OCI-LY7 (cell line): ENCODE measurements at regions not wholly inside any gene's neighbourhood (a gene's known extent, or its start where the extent isn't known, plus 50 kb on each side); places are given as distances from the start of the nearest gene placed in this dataset.
"Not testable (repeated sequence)": the region's sequence is repeated elsewhere in the genome, so short reads cannot be mapped to it uniquely, and the experiment has no call there.

Experiments used
- EZH2phosphoT487 ChIP-seq: fragments of 200-600 bp; sonication (generic); IDR thresholded peaks from 2 replicates; pipeline ENCODE4 v1.6.1; 2018; ENCODE audit warnings: low read depth, borderline replicate concordance, mild to moderate bottlenecking, mixed run types, antibody characterized with exemption, low read length, moderate library complexity, mixed read lengths
- TF ChIP-seq, protein P1 (sequence below): fragments of 200-600 bp; sonication (generic); conservative IDR thresholded peaks from 2 replicates; pipeline ENCODE4 v1.5.1; 2014; ENCODE audit warnings: mild to moderate bottlenecking, antibody characterized with exemption, low read length, moderate library complexity, mixed read lengths

DNA sequence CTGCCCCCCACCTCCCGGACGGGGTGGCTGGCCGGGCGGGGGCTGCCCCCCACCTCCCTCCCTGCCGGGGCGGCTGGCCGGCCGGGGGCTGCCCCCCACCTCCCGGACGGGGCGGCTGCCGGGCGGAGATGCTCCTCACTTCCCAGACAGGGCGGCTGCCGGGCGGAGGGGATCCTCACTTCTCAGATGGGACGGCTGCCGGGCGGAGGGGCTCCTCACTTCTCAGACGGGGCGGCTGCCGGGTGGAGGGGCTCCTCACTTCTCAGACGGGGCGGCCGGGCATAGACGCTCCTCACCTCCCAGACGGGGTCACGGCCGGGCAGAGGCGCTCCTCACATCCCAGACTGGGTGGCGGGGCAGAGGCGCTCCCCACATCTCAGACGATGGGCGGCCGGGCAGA, 74.8 kb upstream of the NMUR2 start:
- TF ChIP-seq, protein P1, sequence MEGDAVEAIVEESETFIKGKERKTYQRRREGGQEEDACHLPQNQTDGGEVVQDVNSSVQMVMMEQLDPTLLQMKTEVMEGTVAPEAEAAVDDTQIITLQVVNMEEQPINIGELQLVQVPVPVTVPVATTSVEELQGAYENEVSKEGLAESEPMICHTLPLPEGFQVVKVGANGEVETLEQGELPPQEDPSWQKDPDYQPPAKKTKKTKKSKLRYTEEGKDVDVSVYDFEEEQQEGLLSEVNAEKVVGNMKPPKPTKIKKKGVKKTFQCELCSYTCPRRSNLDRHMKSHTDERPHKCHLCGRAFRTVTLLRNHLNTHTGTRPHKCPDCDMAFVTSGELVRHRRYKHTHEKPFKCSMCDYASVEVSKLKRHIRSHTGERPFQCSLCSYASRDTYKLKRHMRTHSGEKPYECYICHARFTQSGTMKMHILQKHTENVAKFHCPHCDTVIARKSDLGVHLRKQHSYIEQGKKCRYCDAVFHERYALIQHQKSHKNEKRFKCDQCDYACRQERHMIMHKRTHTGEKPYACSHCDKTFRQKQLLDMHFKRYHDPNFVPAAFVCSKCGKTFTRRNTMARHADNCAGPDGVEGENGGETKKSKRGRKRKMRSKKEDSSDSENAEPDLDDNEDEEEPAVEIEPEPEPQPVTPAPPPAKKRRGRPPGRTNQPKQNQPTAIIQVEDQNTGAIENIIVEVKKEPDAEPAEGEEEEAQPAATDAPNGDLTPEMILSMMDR = not testable (repeated sequence)
- not testable (repeated sequence) for TF ChIP-seq EZH2phosphoT487
